ENCODE measurements at regions not wholly inside any gene's neighbourhood (a gene's known extent, or its start where the extent isn't known, plus 50 kb on each side); places are given as distances from the start of the nearest gene placed in this dataset.

GRCh38 chr16:79361132-79361751, 239.3 kb downstream of the MAF start:
- Histone ChIP-seq H3K4me3 (ENCODE audit: insufficient read depth in 1 of 2, low read depth in 1 of 2, low read length in 2 of 2) (no peak overlapping the region), H2BK12ac (ENCODE audit: low read length in 2 of 2) (no peak overlapping the region), H4K8ac (ENCODE audit: low read length) (no peak overlapping the region), H3K4ac (ENCODE audit: low read depth in 1 of 2, low read length in 2 of 2) (no peak overlapping the region), H2AK5ac (ENCODE audit: low read length, severe bottlenecking) (no peak overlapping the region), H3K79me1 (replicated peaks; ENCODE audit: low read length, poor library complexity, severe bottlenecking) (no peaks in the 10 kb centered on the region), H3K27ac (ENCODE audit: low read length, poor library complexity, severe bottlenecking) (no peak overlapping the region), H2AFZ (ENCODE audit: low read depth, low read length) (no peak overlapping the region), H2BK120ac (ENCODE audit: low read depth, low read length) (no peak overlapping the region), H3K18ac (ENCODE audit: low read depth in 1 of 2, low read length in 2 of 2) (no peak overlapping the region), H4K91ac (ENCODE audit: low read length) (no peak overlapping the region), H3K9me3 (ENCODE audit: control insufficient read depth, low read length) (peaks cover 7% of the 10 kb centered on the region), H3K23ac (ENCODE audit: low read length in 2 of 2) (no peak overlapping the region), H3K9ac (ENCODE audit: low read length) (no peak overlapping the region), H3K4me1 (ENCODE audit: control insufficient read depth, insufficient read depth, low read depth, low read length) (no peaks in the 10 kb centered on the region), H3K36me3 (ENCODE audit: control insufficient read depth in 1 of 2, insufficient read depth in 2 of 2, low read depth in 1 of 2, low read length in 2 of 2) (no peaks in the 10 kb centered on the region), H2BK5ac (ENCODE audit: low read depth, low read length, poor library complexity, severe bottlenecking) (no peak overlapping the region), H3K14ac (ENCODE audit: low read length in 2 of 2) (no peak overlapping the region), H3K27me3 (ENCODE audit: control insufficient read depth in 1 of 2, insufficient read depth in 1 of 2, low read length in 2 of 2) (peaks cover 0 to 8% of the 10 kb centered on the region in 2 experiments), H3K4me2 (ENCODE audit: low read length, poor library complexity, severe bottlenecking) (no peak overlapping the region), H2BK15ac (ENCODE audit: low read depth, poor library complexity, severe bottlenecking) (no peak overlapping the region)
- DNase-seq = no peak
- 81% methylated on average over 6 of the region's 6 CpGs for WGBS

GRCh38 chr16:79360267-79360666, 240.3 kb downstream of the MAF start:
- H4K8ac ChIP-seq (ENCODE audit: low read length) = no peak overlapping the region
- H2BK120ac ChIP-seq (ENCODE audit: low read depth, low read length) = no peak overlapping the region
- no peaks in the 10 kb centered on the region for H3K4me1 ChIP-seq (ENCODE audit: control insufficient read depth, insufficient read depth, low read depth, low read length)
- no peak overlapping the region for H3K4me2 ChIP-seq (ENCODE audit: low read length, poor library complexity, severe bottlenecking)
- no peak overlapping the region for H2BK12ac ChIP-seq (ENCODE audit: low read length in 2 of 2)
- no peak overlapping the region for H3K23ac ChIP-seq (ENCODE audit: low read length in 2 of 2)
- no peak overlapping the region for H2AFZ ChIP-seq (ENCODE audit: low read depth, low read length)
- no peak overlapping the region for H3K4ac ChIP-seq (ENCODE audit: low read depth in 1 of 2, low read length in 2 of 2)
- H3K18ac ChIP-seq (ENCODE audit: low read depth in 1 of 2, low read length in 2 of 2) = no peak overlapping the region
- no peak overlapping the region for H2BK15ac ChIP-seq (ENCODE audit: low read depth, poor library complexity, severe bottlenecking)
- H3K79me1 ChIP-seq (replicated peaks; ENCODE audit: low read length, poor library complexity, severe bottlenecking) = no peaks in the 10 kb centered on the region
- H3K27me3 ChIP-seq (ENCODE audit: control insufficient read depth in 1 of 2, insufficient read depth in 1 of 2, low read length in 2 of 2) = peaks cover 0 to 8% of the 10 kb centered on the region in 2 experiments
- no peak overlapping the region for H3K14ac ChIP-seq (ENCODE audit: low read length in 2 of 2)
- 71% methylated on average over 2 of the region's 2 CpGs for WGBS
- H3K9ac ChIP-seq (ENCODE audit: low read length) = no peak overlapping the region
- DNase-seq = no peak
- peaks cover 7% of the 10 kb centered on the region for H3K9me3 ChIP-seq (ENCODE audit: control insufficient read depth, low read length)
- H2AK5ac ChIP-seq (ENCODE audit: low read length, severe bottlenecking) = no peak overlapping the region
- H2BK5ac ChIP-seq (ENCODE audit: low read depth, low read length, poor library complexity, severe bottlenecking) = no peak overlapping the region
- H3K4me3 ChIP-seq (ENCODE audit: insufficient read depth in 1 of 2, low read depth in 1 of 2, low read length in 2 of 2) = no peak overlapping the region
- H3K36me3 ChIP-seq (ENCODE audit: control insufficient read depth in 1 of 2, insufficient read depth in 2 of 2, low read depth in 1 of 2, low read length in 2 of 2) = no peaks in the 10 kb centered on the region
- H4K91ac ChIP-seq (ENCODE audit: low read length) = no peak overlapping the region
- no peak overlapping the region for H3K27ac ChIP-seq (ENCODE audit: low read length, poor library complexity, severe bottlenecking)

DNA sequence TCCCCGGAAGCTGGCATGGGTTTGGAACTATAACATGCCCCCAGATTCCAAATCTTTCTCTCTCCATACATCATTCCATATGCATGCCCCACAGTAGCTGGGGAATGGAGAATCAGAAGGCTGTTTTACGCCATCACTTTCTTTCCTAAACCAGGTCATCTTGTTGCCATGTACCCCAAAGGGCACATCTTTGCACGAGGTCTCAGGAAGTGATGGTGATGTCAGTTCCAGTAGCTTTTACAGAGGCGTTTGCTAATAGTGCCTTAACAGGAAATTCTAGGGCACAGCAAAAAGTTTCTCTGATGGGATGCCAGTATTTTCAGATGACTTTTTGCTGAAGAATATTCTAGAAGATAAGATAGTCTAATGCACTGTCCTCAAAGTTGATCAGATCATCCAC, 241.5 kb downstream of the MAF start:
- DNase-seq = no peak
- Histone ChIP-seq H2AK5ac (ENCODE audit: low read length, severe bottlenecking) (no peak overlapping the region), H4K91ac (ENCODE audit: low read length) (no peak overlapping the region), H3K4ac (ENCODE audit: low read depth in 1 of 2, low read length in 2 of 2) (no peak overlapping the region), H4K8ac (ENCODE audit: low read length) (no peak overlapping the region), H2BK12ac (ENCODE audit: low read length in 2 of 2) (no peak overlapping the region), H3K79me1 (replicated peaks; ENCODE audit: low read length, poor library complexity, severe bottlenecking) (no peaks in the 10 kb centered on the region), H3K4me3 (ENCODE audit: insufficient read depth in 1 of 2, low read depth in 1 of 2, low read length in 2 of 2) (no peak overlapping the region), H3K4me1 (ENCODE audit: control insufficient read depth, insufficient read depth, low read depth, low read length) (no peaks in the 10 kb centered on the region), H3K9me3 (ENCODE audit: control insufficient read depth, low read length) (peaks cover 7% of the 10 kb centered on the region), H2BK5ac (ENCODE audit: low read depth, low read length, poor library complexity, severe bottlenecking) (no peak overlapping the region), H3K27me3 (ENCODE audit: control insufficient read depth in 1 of 2, insufficient read depth in 1 of 2, low read length in 2 of 2) (peaks cover 0 to 4% of the 10 kb centered on the region in 2 experiments), H3K36me3 (ENCODE audit: control insufficient read depth in 1 of 2, insufficient read depth in 2 of 2, low read depth in 1 of 2, low read length in 2 of 2) (no peaks in the 10 kb centered on the region), H3K18ac (ENCODE audit: low read depth in 1 of 2, low read length in 2 of 2) (no peak overlapping the region), H3K4me2 (ENCODE audit: low read length, poor library complexity, severe bottlenecking) (no peak overlapping the region), H3K23ac (ENCODE audit: low read length in 2 of 2) (no peak overlapping the region), H3K27ac (ENCODE audit: low read length, poor library complexity, severe bottlenecking) (no peak overlapping the region), H2AFZ (ENCODE audit: low read depth, low read length) (no peak overlapping the region), H3K9ac (ENCODE audit: low read length) (no peak overlapping the region), H3K14ac (ENCODE audit: low read length in 2 of 2) (no peak overlapping the region), H2BK15ac (ENCODE audit: low read depth, poor library complexity, severe bottlenecking) (no peak overlapping the region), H2BK120ac (ENCODE audit: low read depth, low read length) (no peak overlapping the region)
- WGBS = 73% methylated on average over 3 of the region's 4 CpGs

DNA sequence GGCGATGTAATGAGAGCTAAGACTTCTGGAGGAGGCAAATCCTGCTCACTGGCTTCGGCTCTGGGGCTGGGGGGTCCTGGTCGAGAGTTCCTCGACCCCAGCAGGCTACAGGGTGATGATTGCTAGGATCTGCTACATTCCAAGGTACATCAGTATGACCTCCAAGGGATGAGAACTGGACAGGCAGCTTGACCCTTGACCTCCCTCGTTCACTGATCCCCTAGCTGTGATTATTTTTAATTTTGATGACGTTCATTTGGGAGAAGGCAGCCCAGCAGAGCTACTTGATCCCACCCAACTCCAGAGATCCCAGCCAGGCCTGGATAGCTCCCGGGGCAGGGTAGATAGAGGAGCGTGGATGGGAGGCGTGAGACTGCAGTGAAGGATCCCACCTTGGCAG, 242.3 kb downstream of the MAF start:
- H2AK5ac ChIP-seq (ENCODE audit: low read length, severe bottlenecking) = no peak overlapping the region
- H2BK15ac ChIP-seq (ENCODE audit: low read depth, poor library complexity, severe bottlenecking) = no peak overlapping the region
- H4K91ac ChIP-seq (ENCODE audit: low read length) = no peak overlapping the region
- no peaks in the 10 kb centered on the region for H3K79me1 ChIP-seq (replicated peaks; ENCODE audit: low read length, poor library complexity, severe bottlenecking)
- 79% methylated on average over 8 of the region's 9 CpGs for WGBS
- no peak overlapping the region for H3K23ac ChIP-seq (ENCODE audit: low read length in 2 of 2)
- no peak overlapping the region for H2AFZ ChIP-seq (ENCODE audit: low read depth, low read length)
- H3K9ac ChIP-seq (ENCODE audit: low read length) = no peak overlapping the region
- no peak overlapping the region for H2BK120ac ChIP-seq (ENCODE audit: low read depth, low read length)
- DNase-seq = no peak
- no peaks in the 10 kb centered on the region for H3K4me1 ChIP-seq (ENCODE audit: control insufficient read depth, insufficient read depth, low read depth, low read length)
- no peak overlapping the region for H2BK5ac ChIP-seq (ENCODE audit: low read depth, low read length, poor library complexity, severe bottlenecking)
- no peak overlapping the region for H3K4me2 ChIP-seq (ENCODE audit: low read length, poor library complexity, severe bottlenecking)
- H3K36me3 ChIP-seq (ENCODE audit: control insufficient read depth in 1 of 2, insufficient read depth in 2 of 2, low read depth in 1 of 2, low read length in 2 of 2) = no peaks in the 10 kb centered on the region
- H3K27ac ChIP-seq (ENCODE audit: low read length, poor library complexity, severe bottlenecking) = no peak overlapping the region
- no peaks in the 10 kb centered on the region for H3K27me3 ChIP-seq (ENCODE audit: control insufficient read depth in 1 of 2, insufficient read depth in 1 of 2, low read length in 2 of 2)
- no peak overlapping the region for H2BK12ac ChIP-seq (ENCODE audit: low read length in 2 of 2)
- no peak overlapping the region for H3K4ac ChIP-seq (ENCODE audit: low read depth in 1 of 2, low read length in 2 of 2)
- H3K9me3 ChIP-seq (ENCODE audit: control insufficient read depth, low read length) = peaks cover 7% of the 10 kb centered on the region
- no peak overlapping the region for H4K8ac ChIP-seq (ENCODE audit: low read length)
- no peak overlapping the region for H3K18ac ChIP-seq (ENCODE audit: low read depth in 1 of 2, low read length in 2 of 2)
- no peak overlapping the region for H3K14ac ChIP-seq (ENCODE audit: low read length in 2 of 2)
- no peak overlapping the region for H3K4me3 ChIP-seq (ENCODE audit: insufficient read depth in 1 of 2, low read depth in 1 of 2, low read length in 2 of 2)
